CD4-positive, alpha-beta T cell (primary cell): ENCODE measurements at regions not wholly inside any gene's neighbourhood (a gene's known extent, or its start where the extent isn't known, plus 50 kb on each side); places are given as distances from the start of the nearest gene placed in this dataset.

Experiments
- ATAC-seq: fragments of 200-7000 bp; cut with Tn5 transposase; one replicate; pipeline ENCODE4 v1.10.0; 2022; ENCODE audit warnings: mild to moderate bottlenecking; ENCODE audit not compliant: poor library complexity
- CTCF ChIA-PET: fragments of 350-600 bp; sonication (Branson Sonifier 250); formaldehyde crosslinking; loops from one replicate; lab custom pipeline; 2021; ENCODE audit warnings: antibody characterized with exemption, inconsistent platforms; lab: Charles Lee
- POLR2A ChIA-PET: fragments of 350-600 bp; sonication (Branson Sonifier 250); formaldehyde crosslinking; loops from one replicate; lab custom pipeline; 2021; ENCODE audit warnings: antibody characterized with exemption, inconsistent platforms; lab: Charles Lee
- DNase-seq, 14 experiments: peaks; one replicate each; pipeline ENCODE4 v3.0.0-alpha.2; 2013 to 2020; ENCODE audit warnings: mixed read lengths in 2 of 14
- H3K27ac ChIP-seq, 2 donors: one replicate each; pipeline versions ENCODE4 v1.5.1 to v1.7.0; 2013; ENCODE audit warnings: low read length in 2 of 2, low read depth in 1 of 2, mild to moderate bottlenecking in 1 of 2
- H3K27me3 ChIP-seq, 2 experiments: 1 replicate in 1 of 2; 2 replicates in 1 of 2; pipeline versions ENCODE4 v1.6.1 to v1.7.0; 2013; ENCODE audit warnings: low read length in 2 of 2, control low read depth in 1 of 2, mild to moderate bottlenecking in 1 of 2, moderate library complexity in 1 of 2; ENCODE audit not compliant: insufficient read depth in 2 of 2, control insufficient read depth in 1 of 2
- H3K36me3 ChIP-seq: one replicate; pipeline ENCODE4 v1.6.1; 2013; ENCODE audit warnings: low read length, control low read depth; ENCODE audit not compliant: insufficient read depth
- H3K4me1 ChIP-seq: one replicate; pipeline ENCODE4 v1.6.1; 2013; ENCODE audit warnings: low read length, control low read depth; ENCODE audit not compliant: insufficient read depth
- H3K4me3 ChIP-seq: one replicate; pipeline ENCODE4 v1.5.1; 2013; ENCODE audit warnings: mild to moderate bottlenecking, low read length, moderate library complexity
- H3K9me3 ChIP-seq, 2 experiments: 1 replicate in 1 of 2; 2 replicates in 1 of 2; pipeline versions ENCODE4 v1.6.1 to v1.7.0; 2013; ENCODE audit warnings: low read length in 2 of 2, mild to moderate bottlenecking in 2 of 2, control low read depth in 1 of 2, moderate library complexity in 1 of 2; ENCODE audit not compliant: control insufficient read depth in 1 of 2, insufficient read depth in 1 of 2
- H3K27ac Mint-ChIP-seq: one replicate; pipeline ENCODE4 v1.8.0; 2020; ENCODE audit warnings: mixed read lengths
- H3K27me3 Mint-ChIP-seq: one replicate; pipeline ENCODE4 v1.8.0; 2021; ENCODE audit warnings: mixed read lengths
- H3K36me3 Mint-ChIP-seq: one replicate; pipeline ENCODE4 v1.8.0; 2021; ENCODE audit warnings: low read depth, mixed read lengths
- H3K4me1 Mint-ChIP-seq: one replicate; pipeline ENCODE4 v1.8.0; 2021; ENCODE audit warnings: low read depth, mixed read lengths
- H3K4me3 Mint-ChIP-seq: one replicate; pipeline ENCODE4 v1.8.0; 2020; ENCODE audit warnings: mild to moderate bottlenecking, mixed read lengths
- H3K9me3 Mint-ChIP-seq: one replicate; pipeline ENCODE4 v1.8.0; 2020; ENCODE audit warnings: mixed read lengths
- intact Hi-C, 2 experiments: fragments of 100-400 bp; cut with DNase I in 1 of 2; cut with micrococcal nuclease in 1 of 2; formaldehyde crosslinking; loops; one replicate each; pipeline versions ENCODE4 v1.15.1 to v1.9.0; 2023 to 2025; cut with DNase I, micrococcal nuclease
- TF ChIP-seq, protein P1 (sequence below): fragments of 200-600 bp; IDR thresholded peaks from one replicate; pipeline ENCODE4 v1.8.0; 2022; ENCODE audit warnings: antibody characterized with exemption, mild to moderate bottlenecking

- intact Hi-C loops = no loop called here
- H3K27ac ChIP-seq = no peak overlapping the region
- CTCF ChIA-PET = interaction anchor here (0.6 to 1.2 kb wide), 9 partner anchors 9 to 622 kb away, joined by 3 to 4 read pairs (median 3); no protein-coding TSS in a partner anchor
- Mint-ChIP-seq H3K27me3 (no peaks in the 10 kb centered on the region), H3K4me3 (no peak overlapping the region), H3K4me1 (no peaks in the 10 kb centered on the region), H3K36me3 (peaks cover 4% of the 10 kb centered on the region), H3K27ac (no peak overlapping the region), H3K9me3 (peaks cover 8% of the 10 kb centered on the region)
- peak in 13 of 14 experiments; percentile 9 to 68 (median 26) for DNase-seq
- ATAC-seq = no peak
- H3K4me1 ChIP-seq = peaks cover 2% of the 10 kb centered on the region
- no peaks in the 10 kb centered on the region for H3K9me3 ChIP-seq
- no peak overlapping the region for H3K4me3 ChIP-seq
- TF ChIP-seq, protein P1, sequence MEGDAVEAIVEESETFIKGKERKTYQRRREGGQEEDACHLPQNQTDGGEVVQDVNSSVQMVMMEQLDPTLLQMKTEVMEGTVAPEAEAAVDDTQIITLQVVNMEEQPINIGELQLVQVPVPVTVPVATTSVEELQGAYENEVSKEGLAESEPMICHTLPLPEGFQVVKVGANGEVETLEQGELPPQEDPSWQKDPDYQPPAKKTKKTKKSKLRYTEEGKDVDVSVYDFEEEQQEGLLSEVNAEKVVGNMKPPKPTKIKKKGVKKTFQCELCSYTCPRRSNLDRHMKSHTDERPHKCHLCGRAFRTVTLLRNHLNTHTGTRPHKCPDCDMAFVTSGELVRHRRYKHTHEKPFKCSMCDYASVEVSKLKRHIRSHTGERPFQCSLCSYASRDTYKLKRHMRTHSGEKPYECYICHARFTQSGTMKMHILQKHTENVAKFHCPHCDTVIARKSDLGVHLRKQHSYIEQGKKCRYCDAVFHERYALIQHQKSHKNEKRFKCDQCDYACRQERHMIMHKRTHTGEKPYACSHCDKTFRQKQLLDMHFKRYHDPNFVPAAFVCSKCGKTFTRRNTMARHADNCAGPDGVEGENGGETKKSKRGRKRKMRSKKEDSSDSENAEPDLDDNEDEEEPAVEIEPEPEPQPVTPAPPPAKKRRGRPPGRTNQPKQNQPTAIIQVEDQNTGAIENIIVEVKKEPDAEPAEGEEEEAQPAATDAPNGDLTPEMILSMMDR = peak; percentile 56
- no peaks in the 10 kb centered on the region for H3K27me3 ChIP-seq
- POLR2A ChIA-PET = no interaction called here
- H3K36me3 ChIP-seq = no peaks in the 10 kb centered on the region
These were observed 64.9 kb upstream of the ARHGAP18 start for GRCh38 chr6:129774697-129775447.

DNA sequence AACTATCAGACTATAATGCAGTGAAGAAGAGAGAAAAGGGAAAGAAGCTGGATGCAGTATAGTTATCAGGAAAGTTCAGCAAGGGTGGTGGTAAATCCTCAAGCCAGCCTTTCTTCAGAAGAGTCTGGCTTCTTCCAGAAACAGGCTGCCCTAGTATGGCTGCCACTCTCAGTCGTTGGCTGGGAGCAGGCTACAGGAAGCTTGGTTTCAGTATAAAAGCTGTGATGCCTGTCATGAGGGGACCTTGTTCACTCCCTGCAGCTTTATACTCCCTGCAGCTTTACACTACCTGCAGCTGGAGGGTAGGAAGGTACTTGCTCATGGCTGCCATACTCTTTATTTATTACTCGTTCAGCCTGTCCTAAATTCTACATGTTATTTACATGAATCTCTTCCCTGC, 63.3 kb upstream of the ARHGAP18 start:
- no peaks in the 10 kb centered on the region for H3K27me3 Mint-ChIP-seq
- CTCF ChIA-PET = no interaction called here
- intact Hi-C loops = no loop called here
- no peak overlapping the region for H3K4me3 Mint-ChIP-seq
- no peak overlapping the region for H3K27ac Mint-ChIP-seq
- TF ChIP-seq, protein P1 = no peak
- H3K4me1 Mint-ChIP-seq = no peaks in the 10 kb centered on the region
- no peak for DNase-seq
- peaks cover 4% of the 10 kb centered on the region for H3K9me3 Mint-ChIP-seq
- Histone ChIP-seq H3K36me3 (no peaks in the 10 kb centered on the region), H3K27ac (no peak overlapping the region), H3K4me1 (peaks cover 2% of the 10 kb centered on the region), H3K9me3 (no peaks in the 10 kb centered on the region), H3K27me3 (no peaks in the 10 kb centered on the region), H3K4me3 (no peak overlapping the region)
- peaks cover 4% of the 10 kb centered on the region for H3K36me3 Mint-ChIP-seq
- ATAC-seq = no peak
- POLR2A ChIA-PET = no interaction called here

- POLR2A ChIA-PET = no interaction called here
- H3K27me3 Mint-ChIP-seq = peaks cover 7% of the 10 kb centered on the region
- no peak overlapping the region for H3K4me3 Mint-ChIP-seq
- TF ChIP-seq, protein P1 = no peak
- Histone ChIP-seq H3K9me3 (no peaks in the 10 kb centered on the region), H3K27me3 (no peaks in the 10 kb centered on the region), H3K4me1 (peaks cover 11% of the 10 kb centered on the region), H3K4me3 (no peak overlapping the region), H3K27ac (no peak overlapping the region), H3K36me3 (no peaks in the 10 kb centered on the region)
- no peak for ATAC-seq
- DNase-seq = no peak
- H3K9me3 Mint-ChIP-seq = no peaks in the 10 kb centered on the region
- no peak overlapping the region for H3K27ac Mint-ChIP-seq
- CTCF ChIA-PET = no interaction called here
- intact Hi-C loops = no loop called here
- no peaks in the 10 kb centered on the region for H3K36me3 Mint-ChIP-seq
- H3K4me1 Mint-ChIP-seq = peaks cover 9% of the 10 kb centered on the region
These were observed 61.7 kb upstream of the ARHGAP18 start for GRCh38 chr6:129771678-129772077.
